ENCODE measurements at regions not wholly inside any gene's neighbourhood (a gene's known extent, or its start where the extent isn't known, plus 50 kb on each side); places are given as distances from the start of the nearest gene placed in this dataset.

GRCh38 chr11:134575504-134576230, 163.6 kb upstream of the B3GAT1 start:
- DNase-seq (ENCODE audit: low read depth), result no peak
- TF ChIP-seq CTCF (IDR thresholded peaks at IDR 0.05; ENCODE audit: control insufficient read depth, insufficient read depth, low read depth, low read length, missing control alignments), result no peak
- no peak overlapping the region for H3K4me3 ChIP-seq (ENCODE audit: control insufficient read depth, low read depth, low read length)

- H3K4me3 ChIP-seq (ENCODE audit: control insufficient read depth, low read depth, low read length), result no peak overlapping the region
- no peak for TF ChIP-seq CTCF (IDR thresholded peaks at IDR 0.05; ENCODE audit: control insufficient read depth, insufficient read depth, low read depth, low read length, missing control alignments)
- DNase-seq (ENCODE audit: low read depth), result no peak
Measured at GRCh38 chr11:134574947-134575346, 162.9 kb upstream of the B3GAT1 start.

GRCh38 chr11:134574425-134574824, 162.4 kb upstream of the B3GAT1 start:
- no peak for DNase-seq (ENCODE audit: low read depth)
- TF ChIP-seq CTCF (IDR thresholded peaks at IDR 0.05; ENCODE audit: control insufficient read depth, insufficient read depth, low read depth, low read length, missing control alignments), result no peak
- H3K4me3 ChIP-seq (ENCODE audit: control insufficient read depth, low read depth, low read length), result no peak overlapping the region

- TF ChIP-seq CTCF (IDR thresholded peaks at IDR 0.05; ENCODE audit: control insufficient read depth, insufficient read depth, low read depth, low read length, missing control alignments), result no peak
Measured at GRCh38 chr11:134573857-134574256, 161.8 kb upstream of the B3GAT1 start.

GRCh38 chr11:134572741-134573675, 161.0 kb upstream of the B3GAT1 start:
- TF ChIP-seq CTCF (IDR thresholded peaks at IDR 0.05; ENCODE audit: control insufficient read depth, insufficient read depth, low read depth, low read length, missing control alignments), result no peak
- DNase-seq (ENCODE audit: low read depth), result no peak
- no peak overlapping the region for H3K4me3 ChIP-seq (ENCODE audit: control insufficient read depth, low read depth, low read length)

More at GRCh38 chr11:134573857-134574256, 161.8 kb upstream of the B3GAT1 start:
- DNase-seq (ENCODE audit: low read depth), result no peak
- H3K4me3 ChIP-seq (ENCODE audit: control insufficient read depth, low read depth, low read length), result no peak overlapping the region

GRCh38 chr11:134571301-134571700, 159.3 kb upstream of the B3GAT1 start:
- H3K4me3 ChIP-seq (ENCODE audit: control insufficient read depth, low read depth, low read length), result no peak overlapping the region
- DNase-seq (ENCODE audit: low read depth), result no peak
- no peak for TF ChIP-seq CTCF (IDR thresholded peaks at IDR 0.05; ENCODE audit: control insufficient read depth, insufficient read depth, low read depth, low read length, missing control alignments)

Data from AG09309 (cell line).